ENCODE measurements at regions not wholly inside any gene's neighbourhood (a gene's known extent, or its start where the extent isn't known, plus 50 kb on each side); places are given as distances from the start of the nearest gene placed in this dataset.

- no peak overlapping the region for H3K4me3 ChIP-seq (ENCODE audit: control insufficient read depth, low read depth, low read length)
- peak; percentile 98 for DNase-seq (ENCODE audit: low read depth)
- no peak for TF ChIP-seq CTCF (IDR thresholded peaks at IDR 0.05; ENCODE audit: control insufficient read depth, insufficient read depth, low read depth, low read length, missing control alignments)
Measured at GRCh38 chr11:113553235-113553634, 78.0 kb upstream of the DRD2 start.

GRCh38 chr11:113552271-113552670, 77.1 kb upstream of the DRD2 start:
- H3K4me3 ChIP-seq (ENCODE audit: control insufficient read depth, low read depth, low read length): no peak overlapping the region
- no peak for TF ChIP-seq CTCF (IDR thresholded peaks at IDR 0.05; ENCODE audit: control insufficient read depth, insufficient read depth, low read depth, low read length, missing control alignments)
- no peak for DNase-seq (ENCODE audit: low read depth)

- no peak for TF ChIP-seq CTCF (IDR thresholded peaks at IDR 0.05; ENCODE audit: control insufficient read depth, insufficient read depth, low read depth, low read length, missing control alignments)
- DNase-seq (ENCODE audit: low read depth): no peak
- no peak overlapping the region for H3K4me3 ChIP-seq (ENCODE audit: control insufficient read depth, low read depth, low read length)
Measured at GRCh38 chr11:113551645-113552044, 76.4 kb upstream of the DRD2 start.

GRCh38 chr11:113549611-113550578, 74.7 kb upstream of the DRD2 start:
- TF ChIP-seq CTCF (IDR thresholded peaks at IDR 0.05; ENCODE audit: control insufficient read depth, insufficient read depth, low read depth, low read length, missing control alignments): no peak
- H3K4me3 ChIP-seq (ENCODE audit: control insufficient read depth, low read depth, low read length): no peak overlapping the region
- DNase-seq (ENCODE audit: low read depth): no peak

GRCh38 chr11:113549061-113549460, 73.9 kb upstream of the DRD2 start:
- no peak for DNase-seq (ENCODE audit: low read depth)
- no peak for TF ChIP-seq CTCF (IDR thresholded peaks at IDR 0.05; ENCODE audit: control insufficient read depth, insufficient read depth, low read depth, low read length, missing control alignments)
- no peak overlapping the region for H3K4me3 ChIP-seq (ENCODE audit: control insufficient read depth, low read depth, low read length)

GRCh38 chr11:113547739-113548138, 72.5 kb upstream of the DRD2 start:
- H3K4me3 ChIP-seq (ENCODE audit: control insufficient read depth, low read depth, low read length): no peak overlapping the region
- no peak for DNase-seq (ENCODE audit: low read depth)
- TF ChIP-seq CTCF (IDR thresholded peaks at IDR 0.05; ENCODE audit: control insufficient read depth, insufficient read depth, low read depth, low read length, missing control alignments): no peak
